HG03521 (cell line): ENCODE measurements at regions not wholly inside any gene's neighbourhood (a gene's known extent, or its start where the extent isn't known, plus 50 kb on each side); places are given as distances from the start of the nearest gene placed in this dataset.
"Not testable (repeated sequence)": the region's sequence is repeated elsewhere in the genome, so short reads cannot be mapped to it uniquely, and the experiment has no call there.

Experiments
- ATAC-seq: cut with Tn5 transposase; IDR thresholded peaks from one replicate; pipeline ENCODE4 v1.9.1; 2021; ENCODE audit warnings: mild to moderate bottlenecking, moderate library complexity; ENCODE audit not compliant: unreplicated experiment

- no peak for ATAC-seq
Measured at GRCh38 chr13:21909331-21909730, 238.5 kb downstream of the FGF9 start.

- ATAC-seq = no peak
Measured at GRCh38 chr13:21910546-21910945, 239.7 kb downstream of the FGF9 start.

DNA sequence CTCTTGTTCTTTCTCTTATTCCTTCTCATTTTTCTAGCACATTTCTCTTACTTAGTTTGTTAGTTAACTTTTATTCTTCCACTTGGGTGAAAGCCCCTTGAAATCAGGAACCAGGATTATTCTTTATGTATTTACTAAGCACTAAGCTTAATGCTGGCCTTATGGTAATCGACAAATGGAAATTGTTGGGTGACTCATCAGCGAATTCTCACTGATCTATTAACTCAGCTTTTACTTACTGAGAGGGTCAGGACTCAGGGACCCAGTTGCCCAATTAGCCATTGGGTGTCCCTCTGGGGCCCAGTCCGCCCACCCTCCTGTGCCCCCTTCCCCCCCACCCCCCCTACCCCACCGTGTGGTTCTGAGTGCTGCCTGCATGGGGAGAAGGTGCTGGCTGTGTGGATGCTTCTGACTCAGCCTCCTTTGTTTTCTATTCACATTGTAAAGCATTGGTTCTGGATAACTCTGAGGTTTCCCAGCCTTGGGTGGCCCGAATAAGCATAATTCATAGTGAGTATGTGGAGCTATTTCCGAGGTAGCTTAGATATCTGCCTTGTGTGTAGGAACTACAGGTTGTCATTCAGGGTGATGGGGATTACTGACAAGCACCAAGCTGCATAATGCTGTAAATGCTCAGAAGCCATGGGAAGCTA is 240.9 kb downstream of the FGF9 start:
- no peak for ATAC-seq

GRCh38 chr13:21913010-21913409 is 242.1 kb downstream of the FGF9 start:
- no peak for ATAC-seq

GRCh38 chr13:21917086-21918015 is 246.5 kb downstream of the FGF9 start:
- ATAC-seq = no peak

DNA sequence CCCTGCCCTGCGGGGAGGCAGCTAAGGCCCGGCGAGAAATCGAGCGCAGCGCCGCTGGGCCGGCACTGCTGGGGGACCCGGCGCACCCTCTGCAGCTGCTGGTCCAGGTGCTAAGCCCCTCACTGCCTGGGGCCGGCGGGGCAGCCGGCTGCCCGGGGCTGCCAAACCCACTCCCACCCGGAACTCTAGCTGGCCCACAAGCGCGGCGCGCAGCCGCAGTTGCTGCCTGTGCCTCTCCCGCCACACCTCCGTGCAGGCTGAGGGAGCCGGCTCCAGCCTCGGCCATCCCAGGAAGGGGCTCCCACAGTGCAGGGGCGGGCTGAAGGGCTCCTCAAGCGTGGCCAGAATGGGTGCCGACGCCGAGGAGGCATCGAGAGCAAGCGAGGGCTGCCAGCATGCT is 249.9 kb downstream of the FGF9 start:
- ATAC-seq = not testable (repeated sequence)

GRCh38 chr13:21924958-21925357 is 254.1 kb downstream of the FGF9 start:
- ATAC-seq = no peak

- ATAC-seq = no peak
Measured at GRCh38 chr13:21925720-21926119, 254.8 kb downstream of the FGF9 start.

- no peak for ATAC-seq
Measured at GRCh38 chr13:21929400-21929799, 258.5 kb downstream of the FGF9 start.

DNA sequence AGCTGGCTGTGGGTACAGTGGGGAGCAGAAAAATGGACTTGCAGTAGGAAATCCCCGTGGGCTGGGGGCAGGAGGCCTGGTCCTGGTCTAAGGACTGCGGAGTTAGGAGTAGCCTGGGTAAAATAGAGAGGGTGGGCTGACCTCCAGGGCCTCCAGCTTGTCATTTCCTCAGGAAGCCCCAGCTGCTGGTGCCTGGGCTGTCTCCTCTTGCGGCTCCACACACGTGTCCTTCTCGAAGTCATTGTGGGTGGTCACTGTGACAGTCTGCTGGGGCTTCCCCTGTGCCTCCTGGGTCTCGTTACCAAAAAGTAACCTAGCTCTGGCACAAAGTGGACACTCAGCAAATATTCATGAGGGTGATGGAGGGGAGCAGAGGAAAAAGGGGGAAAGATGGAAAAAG is 259.7 kb downstream of the FGF9 start:
- no peak for ATAC-seq

- no peak for ATAC-seq
Measured at GRCh38 chr13:21932578-21932977, 261.7 kb downstream of the FGF9 start.

DNA sequence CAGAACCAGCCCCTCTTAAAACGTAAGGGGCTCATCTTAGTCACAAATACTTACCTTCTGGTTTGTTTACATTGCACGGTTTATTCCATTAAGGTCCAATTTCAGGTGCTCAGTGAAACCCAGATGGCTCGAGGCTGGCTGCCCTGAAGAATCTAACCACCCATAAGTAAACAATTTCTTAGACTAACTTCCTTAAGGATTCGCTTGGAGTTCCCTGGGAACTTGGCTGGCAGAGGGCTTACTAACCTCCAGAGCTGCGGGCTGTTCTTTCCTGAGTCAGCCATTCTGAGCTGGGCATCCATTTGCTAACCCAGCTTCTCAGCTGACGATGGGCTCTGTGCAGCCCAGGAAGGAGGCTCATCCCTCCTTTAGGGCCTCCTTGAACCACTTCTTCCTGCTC is 262.1 kb downstream of the FGF9 start:
- no peak for ATAC-seq

GRCh38 chr13:21934284-21934683 is 263.4 kb downstream of the FGF9 start:
- no peak for ATAC-seq

DNA sequence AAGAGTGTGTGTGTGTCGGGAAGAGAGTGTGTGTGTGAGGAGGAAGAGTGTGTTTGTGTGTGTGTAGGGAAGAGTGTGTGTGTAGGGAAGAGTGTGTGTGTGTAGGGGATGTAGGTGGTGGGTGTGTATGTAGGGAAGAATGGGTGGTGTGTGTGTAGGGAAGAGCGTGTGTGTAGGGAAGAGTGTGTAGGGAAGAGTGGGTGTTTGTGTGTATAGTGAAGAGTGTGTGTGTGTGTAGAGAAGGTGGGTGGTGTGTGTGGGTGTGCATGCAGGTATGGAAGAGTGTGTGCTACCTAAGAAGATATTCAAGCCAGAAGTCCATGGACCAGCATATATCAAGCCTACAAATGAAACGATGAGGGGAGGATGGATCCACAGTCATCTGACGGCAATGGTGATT is 265.8 kb downstream of the FGF9 start:
- ATAC-seq = no peak

DNA sequence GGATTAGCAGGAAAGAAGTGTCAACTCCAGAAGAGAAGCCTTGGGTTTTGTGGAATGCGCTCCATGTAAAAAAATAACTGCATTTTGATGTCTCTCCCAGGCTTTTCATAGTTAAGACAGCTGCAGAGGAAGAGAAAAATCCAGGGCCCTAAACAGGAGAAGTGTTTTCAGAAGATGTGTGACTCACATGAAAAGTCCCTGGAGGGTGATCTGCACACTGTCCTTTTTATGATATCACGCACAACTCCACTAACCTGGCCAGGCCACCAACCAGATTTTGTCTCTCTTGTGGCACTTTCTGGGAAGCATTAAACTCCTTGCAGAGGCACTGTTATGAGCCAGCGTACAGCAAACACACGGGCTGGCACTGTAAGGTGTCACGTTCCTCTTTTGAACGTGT is 267.3 kb downstream of the FGF9 start:
- no peak for ATAC-seq

DNA sequence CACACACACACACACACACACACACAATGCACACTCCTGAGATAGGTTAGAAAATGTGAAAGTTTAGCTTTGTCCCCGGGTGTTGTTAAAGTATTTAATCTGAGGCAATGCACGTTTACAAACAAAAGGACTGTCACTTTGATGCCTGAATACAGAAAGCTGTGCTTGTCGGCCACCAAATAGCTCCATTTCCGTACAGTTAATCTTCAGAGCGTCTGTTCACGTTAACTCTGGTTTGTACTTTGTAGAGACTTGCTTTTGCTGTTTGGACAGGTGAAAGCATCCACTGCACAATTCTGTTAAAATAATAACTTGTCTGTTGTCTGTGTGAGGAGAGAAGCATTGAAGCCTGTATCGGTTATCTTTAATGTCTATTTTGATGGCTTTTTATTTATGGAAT is 267.8 kb downstream of the FGF9 start:
- ATAC-seq = no peak

GRCh38 chr13:21942061-21942460 is 271.2 kb downstream of the FGF9 start:
- no peak for ATAC-seq

DNA sequence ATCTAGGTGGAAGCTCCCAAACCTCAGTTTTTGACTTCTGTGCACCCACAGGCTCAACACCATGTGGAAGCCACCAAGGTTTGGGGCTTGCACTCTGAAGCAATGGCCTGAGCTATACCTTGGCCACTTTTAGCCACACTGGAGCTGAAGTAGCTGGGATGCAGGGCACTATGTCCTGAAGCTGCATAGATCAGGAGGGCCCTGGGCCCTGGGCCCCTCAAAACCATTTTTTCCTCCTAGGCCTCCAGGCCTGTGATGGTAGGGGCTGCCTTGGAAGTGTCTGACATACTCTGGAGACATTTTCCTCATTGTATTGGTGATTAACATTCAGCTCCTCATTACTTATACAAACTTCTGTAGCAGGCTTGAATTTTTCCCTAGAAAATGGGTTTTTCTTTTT is 273.7 kb downstream of the FGF9 start:
- ATAC-seq = no peak

GRCh38 chr13:21945195-21945594 is 274.3 kb downstream of the FGF9 start:
- ATAC-seq = no peak

- no peak for ATAC-seq
Measured at GRCh38 chr13:21946964-21947363, 276.1 kb downstream of the FGF9 start.

- peak; percentile 48 for ATAC-seq
Measured at GRCh38 chr13:21948769-21949474, 278.0 kb downstream of the FGF9 start.
